H9 (cell line): ENCODE measurements at regions not wholly inside any gene's neighbourhood (a gene's known extent, or its start where the extent isn't known, plus 50 kb on each side); places are given as distances from the start of the nearest gene placed in this dataset.

Experiments used
- DNase-seq: peaks from one replicate; pipeline ENCODE4 v3.0.0-alpha.2; 2017
- H2AFZ ChIP-seq: one replicate; pipeline ENCODE4 v1.6.1; 2013; ENCODE audit warnings: mild to moderate bottlenecking, low read length, control low read depth, moderate library complexity
- H2AK5ac ChIP-seq: 2 replicates; pipeline ENCODE4 v1.6.1; 2013; ENCODE audit warnings: low read length, control low read depth, mixed read lengths; ENCODE audit not compliant: insufficient read length
- H2BK120ac ChIP-seq: one replicate; pipeline ENCODE4 v1.6.1; 2013; ENCODE audit warnings: low read depth, mild to moderate bottlenecking, low read length, control low read depth, inconsistent platforms; ENCODE audit not compliant: poor library complexity, severe bottlenecking
- H2BK12ac ChIP-seq: 2 replicates; pipeline ENCODE4 v1.6.1; 2013; ENCODE audit warnings: low read length, control low read depth, mixed read lengths, low read depth; ENCODE audit not compliant: insufficient read length
- H2BK15ac ChIP-seq: 2 replicates; pipeline ENCODE4 v1.6.1; 2013; ENCODE audit warnings: low read depth, low read length, control low read depth
- H2BK20ac ChIP-seq: one replicate; pipeline ENCODE4 v1.6.1; 2013; ENCODE audit warnings: low read depth, mild to moderate bottlenecking, low read length, control low read depth, inconsistent platforms; ENCODE audit not compliant: poor library complexity, severe bottlenecking
- H2BK5ac ChIP-seq: 2 replicates; pipeline ENCODE4 v1.6.1; 2013; ENCODE audit warnings: low read length, control low read depth, mixed read lengths; ENCODE audit not compliant: insufficient read length
- H3K14ac ChIP-seq: 2 replicates; pipeline ENCODE4 v1.6.1; 2013; ENCODE audit warnings: low read length, control low read depth; ENCODE audit not compliant: insufficient read depth
- H3K18ac ChIP-seq: 2 replicates; pipeline ENCODE4 v1.6.1; 2013; ENCODE audit warnings: low read depth, mild to moderate bottlenecking, mixed read lengths, low read length, control low read depth; ENCODE audit not compliant: insufficient read length
- H3K23ac ChIP-seq: 2 replicates; pipeline ENCODE4 v1.6.1; 2013; ENCODE audit warnings: low read length, control low read depth, mixed read lengths, low read depth; ENCODE audit not compliant: insufficient read length
- H3K23me2 ChIP-seq: 2 replicates; pipeline ENCODE4 v1.6.1; 2013; ENCODE audit warnings: low read depth, mild to moderate bottlenecking, mixed read lengths, low read length, control low read depth; ENCODE audit not compliant: insufficient read length, poor library complexity, severe bottlenecking
- H3K27ac ChIP-seq: 2 replicates; pipeline ENCODE4 v1.5.1; 2013; ENCODE audit warnings: low read length, control low read depth, mixed read lengths, low read depth; ENCODE audit not compliant: insufficient read length
- H3K27me3 ChIP-seq: 2 replicates; pipeline ENCODE4 v1.6.1; 2013; ENCODE audit warnings: low read length, control low read depth, inconsistent platforms; ENCODE audit not compliant: insufficient read depth
- H3K4ac ChIP-seq: 2 replicates; pipeline ENCODE4 v1.6.1; 2013; ENCODE audit warnings: low read depth, mild to moderate bottlenecking, control low read depth, inconsistent platforms, low read length, moderate library complexity
- H3K4me1 ChIP-seq: 2 replicates; pipeline ENCODE4 v1.6.1; 2013; ENCODE audit warnings: low read length, control low read depth, inconsistent platforms; ENCODE audit not compliant: insufficient read depth
- H3K4me2 ChIP-seq: 2 replicates; pipeline ENCODE4 v1.6.1; 2013; ENCODE audit warnings: low read length, control low read depth, mixed read lengths; ENCODE audit not compliant: insufficient read length, insufficient read depth
- H3K56ac ChIP-seq: 2 replicates; pipeline ENCODE4 v1.6.1; 2013; ENCODE audit warnings: low read depth, mild to moderate bottlenecking, mixed read lengths, low read length, control low read depth; ENCODE audit not compliant: insufficient read length
- H3K79me1 ChIP-seq: 2 replicates; pipeline ENCODE4 v1.6.1; 2013; ENCODE audit warnings: low read depth, mild to moderate bottlenecking, moderate library complexity, low read length, control low read depth, inconsistent platforms; ENCODE audit not compliant: insufficient read depth, poor library complexity, severe bottlenecking
- H3K79me2 ChIP-seq: 2 replicates; pipeline ENCODE4 v1.6.1; 2013; ENCODE audit warnings: low read length, control low read depth, inconsistent platforms; ENCODE audit not compliant: insufficient read depth
- H3K9ac ChIP-seq: 2 replicates; pipeline ENCODE4 v1.6.1; 2013; ENCODE audit warnings: low read length, control low read depth, mixed read lengths; ENCODE audit not compliant: insufficient read length; ENCODE audit errors: extremely low read depth
- H3K9me3 ChIP-seq: one replicate; pipeline ENCODE4 v1.6.1; 2013; ENCODE audit warnings: low read depth, low read length, inconsistent platforms; ENCODE audit not compliant: control insufficient read depth
- H3T11ph ChIP-seq: one replicate; pipeline ENCODE4 v1.6.1; 2013; ENCODE audit warnings: mild to moderate bottlenecking, low read length, control low read depth, inconsistent platforms
- H4K20me1 ChIP-seq: one replicate; pipeline ENCODE4 v1.6.1; 2013; ENCODE audit not compliant: control insufficient read depth, insufficient read length, insufficient read depth
- H4K5ac ChIP-seq: 2 replicates; pipeline ENCODE4 v1.6.1; 2013; ENCODE audit warnings: low read depth, mild to moderate bottlenecking, mixed read lengths, low read length, control low read depth; ENCODE audit not compliant: insufficient read length
- H4K8ac ChIP-seq: replicated peaks from 2 replicates; pipeline ENCODE4 v1.6.1; 2013; ENCODE audit warnings: low read length, control low read depth, mixed read lengths, low read depth; ENCODE audit not compliant: insufficient read length
- H4K91ac ChIP-seq: 2 replicates; pipeline ENCODE4 v1.6.1; 2013; ENCODE audit warnings: low read depth, mild to moderate bottlenecking, moderate library complexity, mixed read lengths, low read length, control low read depth; ENCODE audit not compliant: insufficient read length
- H3K27ac Mint-ChIP-seq, 3 experiments: 2 replicates in 2 of 3; 3 replicates in 1 of 3; pipeline ENCODE4 v1.8.0; 2020 to 2021; ENCODE audit warnings: mixed read lengths in 3 of 3, mild to moderate bottlenecking in 1 of 3, moderate library complexity in 1 of 3
- H3K27me3 Mint-ChIP-seq: 2 replicates; pipeline ENCODE4 v1.8.0; 2021; ENCODE audit warnings: low read depth, mild to moderate bottlenecking, moderate library complexity, mixed read lengths
- H3K36me3 Mint-ChIP-seq, 3 experiments: 2 replicates in 2 of 3; 3 replicates in 1 of 3; pipeline ENCODE4 v1.8.0; 2020 to 2021; ENCODE audit warnings: low read depth in 3 of 3, mixed read lengths in 3 of 3; ENCODE audit not compliant: insufficient read depth in 1 of 3
- H3K4me1 Mint-ChIP-seq, 2 experiments: 2 replicates each; pipeline ENCODE4 v1.8.0; 2020; ENCODE audit warnings: mixed read lengths in 2 of 2
- H3K4me3 Mint-ChIP-seq, 2 experiments: 2 replicates in 1 of 2; 3 replicates in 1 of 2; pipeline ENCODE4 v1.8.0; 2020 to 2021; ENCODE audit warnings: mild to moderate bottlenecking in 2 of 2, mixed read lengths in 2 of 2, moderate library complexity in 1 of 2
- H3K9me3 Mint-ChIP-seq, 2 experiments: 2 replicates in 1 of 2; 3 replicates in 1 of 2; pipeline ENCODE4 v1.8.0; 2020; ENCODE audit warnings: mild to moderate bottlenecking in 2 of 2, mixed read lengths in 2 of 2, moderate library complexity in 1 of 2
- WGBS: extraction: QIAGEN DNeasy Blood & Tissue Kit; methylation state at CpG from one replicate; pipeline ENCODE4 v1.1.7; 2013; ENCODE audit warnings: missing lambda C conversion rate, low lambda C conversion rate, mixed read lengths; ENCODE audit not compliant: insufficient read length; ENCODE audit errors: extremely low coverage; 5-methylcytosine and 5-hydroxymethylcytosine counted together
- TF ChIP-seq, protein P1 (sequence below): fragments of 200-600 bp; sonication (generic); conservative IDR thresholded peaks from 3 replicates; pipeline ENCODE4 v1.8.0; 2021; ENCODE audit warnings: antibody characterized with exemption, mild to moderate bottlenecking

DNA sequence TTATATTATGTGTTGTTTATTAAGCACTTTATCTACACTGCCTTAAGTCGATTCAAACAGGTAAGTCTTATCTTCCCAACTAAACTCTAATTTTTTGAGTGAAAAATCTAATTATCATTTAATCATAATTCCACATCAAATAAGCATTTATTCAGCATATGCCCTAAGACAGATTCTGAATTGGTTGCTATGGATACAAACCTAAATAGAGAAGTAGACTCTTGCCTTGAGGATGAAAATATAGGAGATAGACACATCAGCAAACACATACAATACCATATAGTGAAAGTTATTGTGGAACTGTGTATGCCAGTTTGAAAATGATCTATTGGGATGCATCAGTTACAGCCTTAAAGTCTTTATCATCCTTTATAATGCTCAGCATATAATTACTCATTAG lies 1679.9 kb downstream of the SLITRK1 start:
- H3K4me1 ChIP-seq: no peaks in the 10 kb centered on the region
- H3K9ac ChIP-seq: no peak overlapping the region
- no peak overlapping the region for H3K27ac ChIP-seq
- no peak overlapping the region for H2BK5ac ChIP-seq
- no peak overlapping the region for H2AFZ ChIP-seq
- no peak overlapping the region for H3K4ac ChIP-seq
- Mint-ChIP-seq H3K4me3 (no peak overlapping the region), H3K4me1 (peaks cover 6 to 7% of the 10 kb centered on the region in 2 experiments), H3K27me3 (no peaks in the 10 kb centered on the region), H3K36me3 (no peaks in the 10 kb centered on the region; a peak in 1 of 7 replicates), H3K9me3 (no peaks in the 10 kb centered on the region; a peak in 1 of 5 replicates), H3K27ac (no peak overlapping the region)
- no peaks in the 10 kb centered on the region for H3K23me2 ChIP-seq
- H4K91ac ChIP-seq: no peak overlapping the region
- no peak for DNase-seq
- H3T11ph ChIP-seq: no peak overlapping the region
- H4K8ac ChIP-seq: no peak overlapping the region
- no peaks in the 10 kb centered on the region for H4K20me1 ChIP-seq
- no peaks in the 10 kb centered on the region for H3K27me3 ChIP-seq
- H3K79me1 ChIP-seq: no peaks in the 10 kb centered on the region
- H2BK12ac ChIP-seq: no peak overlapping the region
- WGBS: no CpG with 5 or more reads among the region's 1 CpG
- H4K5ac ChIP-seq: no peak overlapping the region
- no peak overlapping the region for H2BK120ac ChIP-seq
- H2BK20ac ChIP-seq: no peak overlapping the region
- no peak overlapping the region for H3K56ac ChIP-seq
- H2AK5ac ChIP-seq: no peak overlapping the region
- no peak overlapping the region for H2BK15ac ChIP-seq
- no peak overlapping the region for H3K23ac ChIP-seq
- H3K18ac ChIP-seq: no peak overlapping the region
- TF ChIP-seq, protein P1, sequence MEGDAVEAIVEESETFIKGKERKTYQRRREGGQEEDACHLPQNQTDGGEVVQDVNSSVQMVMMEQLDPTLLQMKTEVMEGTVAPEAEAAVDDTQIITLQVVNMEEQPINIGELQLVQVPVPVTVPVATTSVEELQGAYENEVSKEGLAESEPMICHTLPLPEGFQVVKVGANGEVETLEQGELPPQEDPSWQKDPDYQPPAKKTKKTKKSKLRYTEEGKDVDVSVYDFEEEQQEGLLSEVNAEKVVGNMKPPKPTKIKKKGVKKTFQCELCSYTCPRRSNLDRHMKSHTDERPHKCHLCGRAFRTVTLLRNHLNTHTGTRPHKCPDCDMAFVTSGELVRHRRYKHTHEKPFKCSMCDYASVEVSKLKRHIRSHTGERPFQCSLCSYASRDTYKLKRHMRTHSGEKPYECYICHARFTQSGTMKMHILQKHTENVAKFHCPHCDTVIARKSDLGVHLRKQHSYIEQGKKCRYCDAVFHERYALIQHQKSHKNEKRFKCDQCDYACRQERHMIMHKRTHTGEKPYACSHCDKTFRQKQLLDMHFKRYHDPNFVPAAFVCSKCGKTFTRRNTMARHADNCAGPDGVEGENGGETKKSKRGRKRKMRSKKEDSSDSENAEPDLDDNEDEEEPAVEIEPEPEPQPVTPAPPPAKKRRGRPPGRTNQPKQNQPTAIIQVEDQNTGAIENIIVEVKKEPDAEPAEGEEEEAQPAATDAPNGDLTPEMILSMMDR: no peak
- H3K14ac ChIP-seq: no peak overlapping the region
- no peaks in the 10 kb centered on the region for H3K79me2 ChIP-seq
- H3K9me3 ChIP-seq: no peaks in the 10 kb centered on the region
- H3K4me2 ChIP-seq: no peak overlapping the region
